DOHH2 (cell line): ENCODE measurements at regions not wholly inside any gene's neighbourhood (a gene's known extent, or its start where the extent isn't known, plus 50 kb on each side); places are given as distances from the start of the nearest gene placed in this dataset.

Experiments used
- H3F3A ChIP-seq: fragments of 200-600 bp; sonication (generic), shearing (Covaris generic); 2 replicates; pipeline ENCODE4 v1.6.0; 2016; ENCODE audit warnings: antibody characterized with exemption, mild to moderate bottlenecking; ENCODE audit not compliant: control insufficient read depth, insufficient read depth
- H3K27ac ChIP-seq: fragments of 200-600 bp; sonication (generic); 2 replicates; pipeline ENCODE4 v1.5.1; 2014; ENCODE audit warnings: low read depth, mild to moderate bottlenecking, low read length, moderate library complexity
- H3K27me3 ChIP-seq: fragments of 200-600 bp; sonication (generic); 2 replicates; pipeline ENCODE4 v1.6.1; 2014; ENCODE audit warnings: mild to moderate bottlenecking, low read length, mixed read lengths; ENCODE audit not compliant: control insufficient read depth
- H3K36me3 ChIP-seq: fragments of 200-600 bp; sonication (generic); 2 replicates; pipeline ENCODE4 v1.6.1; 2014; ENCODE audit warnings: mild to moderate bottlenecking, low read length, moderate library complexity, mixed read lengths; ENCODE audit not compliant: control insufficient read depth
- H3K4me1 ChIP-seq: fragments of 200-600 bp; sonication (generic); 2 replicates; pipeline ENCODE4 v1.6.1; 2014; ENCODE audit warnings: mild to moderate bottlenecking, low read length, mixed read lengths; ENCODE audit not compliant: control insufficient read depth
- H3K4me2 ChIP-seq: fragments of 200-600 bp; sonication (generic); 2 replicates; pipeline ENCODE4 v1.6.0; 2014; ENCODE audit warnings: mild to moderate bottlenecking, low read length, moderate library complexity
- H3K4me3 ChIP-seq: fragments of 200-600 bp; sonication (generic); 2 replicates; pipeline ENCODE4 v1.5.1; 2014; ENCODE audit warnings: mild to moderate bottlenecking, low read length, mixed read lengths
- H3K79me2 ChIP-seq: fragments of 200-600 bp; sonication (generic); 2 replicates; pipeline ENCODE4 v1.6.1; 2014; ENCODE audit warnings: mild to moderate bottlenecking, low read length, mixed read lengths; ENCODE audit not compliant: control insufficient read depth
- H3K9me2 ChIP-seq: fragments of 200-600 bp; sonication (generic); replicated peaks from 2 replicates; pipeline ENCODE4 v1.6.1; 2014; ENCODE audit warnings: mild to moderate bottlenecking, low read length, mixed read lengths; ENCODE audit not compliant: control insufficient read depth
- H3K9me3 ChIP-seq: fragments of 200-600 bp; sonication (generic); 2 replicates; pipeline ENCODE4 v1.6.1; 2014; ENCODE audit warnings: antibody characterized with exemption, low read length, mixed read lengths; ENCODE audit not compliant: control insufficient read depth, insufficient read depth
- H4K20me1 ChIP-seq: fragments of 200-600 bp; sonication (generic); 2 replicates; pipeline ENCODE4 v1.6.0; 2014; ENCODE audit warnings: low read depth, mild to moderate bottlenecking, antibody characterized with exemption, low read length, moderate library complexity; ENCODE audit not compliant: control insufficient read depth, insufficient read depth
- EZH2phosphoT487 ChIP-seq: fragments of 200-600 bp; sonication (generic); IDR thresholded peaks from 2 replicates; pipeline ENCODE4 v1.6.1; 2017; ENCODE audit warnings: borderline replicate concordance, mild to moderate bottlenecking, antibody characterized with exemption, low read length, moderate library complexity, mixed read lengths
- TF ChIP-seq, protein P1 (sequence below): fragments of 200-600 bp; sonication (generic); IDR thresholded peaks from one replicate; pipeline ENCODE4 v1.5.1; 2014; ENCODE audit warnings: antibody characterized with exemption, mild to moderate bottlenecking, low read depth, low read length; ENCODE audit not compliant: poor library complexity, severe bottlenecking

GRCh38 chr14:62076825-62077605, 314.8 kb downstream of the SNAPC1 start:
- no peak for TF ChIP-seq EZH2phosphoT487
- TF ChIP-seq, protein P1, sequence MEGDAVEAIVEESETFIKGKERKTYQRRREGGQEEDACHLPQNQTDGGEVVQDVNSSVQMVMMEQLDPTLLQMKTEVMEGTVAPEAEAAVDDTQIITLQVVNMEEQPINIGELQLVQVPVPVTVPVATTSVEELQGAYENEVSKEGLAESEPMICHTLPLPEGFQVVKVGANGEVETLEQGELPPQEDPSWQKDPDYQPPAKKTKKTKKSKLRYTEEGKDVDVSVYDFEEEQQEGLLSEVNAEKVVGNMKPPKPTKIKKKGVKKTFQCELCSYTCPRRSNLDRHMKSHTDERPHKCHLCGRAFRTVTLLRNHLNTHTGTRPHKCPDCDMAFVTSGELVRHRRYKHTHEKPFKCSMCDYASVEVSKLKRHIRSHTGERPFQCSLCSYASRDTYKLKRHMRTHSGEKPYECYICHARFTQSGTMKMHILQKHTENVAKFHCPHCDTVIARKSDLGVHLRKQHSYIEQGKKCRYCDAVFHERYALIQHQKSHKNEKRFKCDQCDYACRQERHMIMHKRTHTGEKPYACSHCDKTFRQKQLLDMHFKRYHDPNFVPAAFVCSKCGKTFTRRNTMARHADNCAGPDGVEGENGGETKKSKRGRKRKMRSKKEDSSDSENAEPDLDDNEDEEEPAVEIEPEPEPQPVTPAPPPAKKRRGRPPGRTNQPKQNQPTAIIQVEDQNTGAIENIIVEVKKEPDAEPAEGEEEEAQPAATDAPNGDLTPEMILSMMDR = no peak
- H3K4me3 ChIP-seq = peak overlapping the region; percentile 69
- H3F3A ChIP-seq = peaks cover 15% of the 10 kb centered on the region
- H3K4me2 ChIP-seq = peak overlapping the region; percentile 91
- H3K9me3 ChIP-seq = no peaks in the 10 kb centered on the region
- H3K79me2 ChIP-seq = no peaks in the 10 kb centered on the region
- no peaks in the 10 kb centered on the region for H3K9me2 ChIP-seq
- peaks cover 57% of the 10 kb centered on the region for H3K4me1 ChIP-seq
- H3K27me3 ChIP-seq = no peaks in the 10 kb centered on the region
- no peaks in the 10 kb centered on the region for H4K20me1 ChIP-seq
- H3K27ac ChIP-seq = peak overlapping the region; percentile 95
- H3K36me3 ChIP-seq = peaks cover 4% of the 10 kb centered on the region; the same call in 1 of the 2 replicates

DNA sequence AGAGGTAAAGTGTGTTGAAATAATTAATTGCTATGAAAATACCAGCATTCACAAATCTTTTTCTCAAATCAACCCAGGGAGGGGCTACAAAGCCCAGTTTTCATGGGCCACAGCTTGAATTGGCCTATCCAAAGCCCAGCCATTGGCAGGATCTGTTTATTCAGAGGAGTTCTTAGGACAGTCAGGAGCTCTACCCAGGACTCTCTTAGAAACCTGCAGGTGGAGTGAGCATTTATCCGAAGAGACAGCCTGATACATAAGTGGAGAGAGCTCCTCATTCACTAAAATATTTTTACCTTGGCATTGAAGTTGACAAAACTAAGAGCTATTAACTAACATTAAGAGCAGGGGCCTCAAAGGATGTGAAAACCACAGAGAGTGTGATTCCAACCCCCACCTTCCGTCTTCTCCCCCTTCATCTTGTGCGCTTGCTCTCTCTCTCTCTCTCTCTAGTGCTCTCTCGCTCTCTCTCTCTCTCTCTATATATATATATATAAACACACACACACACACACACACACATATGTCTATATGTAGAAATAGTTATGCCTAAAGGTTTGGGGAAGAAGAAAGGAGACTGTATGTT, 315.5 kb downstream of the SNAPC1 start:
- H3K27ac ChIP-seq = peak overlapping the region; percentile 95
- no peaks in the 10 kb centered on the region for H3K79me2 ChIP-seq
- peaks cover 65% of the 10 kb centered on the region for H3K4me1 ChIP-seq
- H3K27me3 ChIP-seq = no peaks in the 10 kb centered on the region
- H3K4me3 ChIP-seq = peak overlapping the region; percentile 69
- H4K20me1 ChIP-seq = no peaks in the 10 kb centered on the region
- H3F3A ChIP-seq = peaks cover 15% of the 10 kb centered on the region
- peak overlapping the region; percentile 91 for H3K4me2 ChIP-seq
- no peaks in the 10 kb centered on the region for H3K9me3 ChIP-seq
- H3K36me3 ChIP-seq = peaks cover 4% of the 10 kb centered on the region; the same call in 1 of the 2 replicates
- no peaks in the 10 kb centered on the region for H3K9me2 ChIP-seq
- TF ChIP-seq, protein P1 = no peak
- TF ChIP-seq EZH2phosphoT487 = no peak

GRCh38 chr14:62079038-62079437, 316.8 kb downstream of the SNAPC1 start:
- Histone ChIP-seq H3K79me2 (no peaks in the 10 kb centered on the region), H3K9me2 (no peaks in the 10 kb centered on the region), H3K9me3 (no peaks in the 10 kb centered on the region), H3F3A (peaks cover 15% of the 10 kb centered on the region), H3K4me2 (peak overlapping the region; percentile 91), H3K36me3 (peaks cover 4% of the 10 kb centered on the region; the same call in 1 of the 2 replicates), H3K4me3 (peak overlapping the region; percentile 69), H4K20me1 (no peaks in the 10 kb centered on the region), H3K27ac (peak overlapping the region; percentile 95), H3K27me3 (no peaks in the 10 kb centered on the region), H3K4me1 (peaks cover 70% of the 10 kb centered on the region)
- TF ChIP-seq, protein P1 = no peak
- TF ChIP-seq EZH2phosphoT487 = no peak
